Lung (tissue), 11 donors: ENCODE measurements at regions not wholly inside any gene's neighbourhood (a gene's known extent, or its start where the extent isn't known, plus 50 kb on each side); places are given as distances from the start of the nearest gene placed in this dataset.

Experiments
- ATAC-seq: fragments of 200-7000 bp; cut with Tn5 transposase; one replicate; pipeline ENCODE4 v1.9.1; 2020; ENCODE audit warnings: moderate number of reproducible peaks; ENCODE audit not compliant: insufficient read depth, low FRiP score
- DNase-seq, 3 donors: peaks; one replicate each; pipeline ENCODE4 v3.0.0-alpha.2; 2013 to 2017
- H3K27ac ChIP-seq, 2 donors: one replicate each; pipeline ENCODE4 v1.5.1; 2013; ENCODE audit warnings: mild to moderate bottlenecking in 2 of 2, moderate library complexity in 2 of 2, control low read depth in 1 of 2, inconsistent platforms in 1 of 2, low read depth in 1 of 2, low read length in 1 of 2
- H3K27me3 ChIP-seq, 3 donors: one replicate each; pipeline ENCODE4 v1.5.1; 2013; ENCODE audit warnings: low read length in 2 of 3; ENCODE audit not compliant: control insufficient read depth in 3 of 3, insufficient read depth in 3 of 3
- H3K36me3 ChIP-seq, 4 donors: one replicate each; pipeline ENCODE4 v1.5.1; 2013; ENCODE audit warnings: low read length in 4 of 4, mild to moderate bottlenecking in 1 of 4, moderate library complexity in 1 of 4; ENCODE audit not compliant: control insufficient read depth in 4 of 4, insufficient read depth in 4 of 4
- H3K4me1 ChIP-seq, 5 donors: one replicate each; pipeline ENCODE4 v1.5.1; 2013; ENCODE audit warnings: low read length in 5 of 5, mild to moderate bottlenecking in 2 of 5, moderate library complexity in 1 of 5; ENCODE audit not compliant: control insufficient read depth in 5 of 5, insufficient read depth in 5 of 5
- H3K4me3 ChIP-seq: one replicate; pipeline ENCODE4 v1.5.1; 2013; ENCODE audit warnings: mild to moderate bottlenecking, control low read depth, moderate library complexity
- H3K9ac ChIP-seq, 2 donors: one replicate each; pipeline ENCODE4 v1.5.1; 2013; ENCODE audit warnings: low read length in 2 of 2, control low read depth in 1 of 2; ENCODE audit not compliant: insufficient read depth in 1 of 2
- H3K9me3 ChIP-seq, 4 donors: one replicate each; pipeline ENCODE4 v1.5.1; 2013; ENCODE audit warnings: low read length in 3 of 4, mild to moderate bottlenecking in 1 of 4, moderate library complexity in 1 of 4; ENCODE audit not compliant: control insufficient read depth in 4 of 4, insufficient read depth in 3 of 4
- WGBS, 2 donors: extraction: QIAGEN DNeasy Blood & Tissue Kit; methylation state at CpG; one replicate each; pipeline ENCODE4 v1.1.7; 2013; 5-methylcytosine and 5-hydroxymethylcytosine counted together
- TF ChIP-seq, protein P1 (sequence below): IDR thresholded peaks from 2 replicates; pipeline ENCODE4 v1.5.1; 2012; ENCODE audit warnings: mild to moderate bottlenecking; ENCODE audit errors: control extremely low read depth, extremely low read depth
- donor health status: control.
- donor health status: control.
- donor health status: Bipolar disorder and iron deficiency.
- donor health status: healthy.
- donor health status: DM: yes; HTN: yes; CAD: no.

DNA sequence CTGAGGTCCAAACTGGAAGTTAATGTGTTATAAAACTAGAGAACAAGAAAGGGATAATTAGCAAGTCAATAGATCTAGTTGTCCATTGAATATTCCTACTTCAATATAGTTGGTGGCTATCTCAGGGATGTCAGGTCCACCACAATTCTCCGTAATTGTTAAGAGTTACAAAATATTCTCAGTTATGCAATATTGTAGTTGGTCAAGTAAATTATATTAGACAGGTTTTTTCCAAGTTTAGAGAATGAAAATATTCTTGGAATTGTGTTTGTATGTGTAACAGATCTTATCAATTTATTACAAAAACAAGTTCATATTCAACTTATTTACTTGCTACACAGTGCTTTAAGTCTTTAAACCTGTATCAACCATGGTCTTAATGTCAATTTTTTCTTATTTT, 547.4 kb downstream of the SPRY1 start:
- peaks cover 0 to 4% (median 0%) of the 10 kb centered on the region in 5 donors for H3K4me1 ChIP-seq
- H3K27ac ChIP-seq: no peak overlapping the region
- TF ChIP-seq, protein P1, sequence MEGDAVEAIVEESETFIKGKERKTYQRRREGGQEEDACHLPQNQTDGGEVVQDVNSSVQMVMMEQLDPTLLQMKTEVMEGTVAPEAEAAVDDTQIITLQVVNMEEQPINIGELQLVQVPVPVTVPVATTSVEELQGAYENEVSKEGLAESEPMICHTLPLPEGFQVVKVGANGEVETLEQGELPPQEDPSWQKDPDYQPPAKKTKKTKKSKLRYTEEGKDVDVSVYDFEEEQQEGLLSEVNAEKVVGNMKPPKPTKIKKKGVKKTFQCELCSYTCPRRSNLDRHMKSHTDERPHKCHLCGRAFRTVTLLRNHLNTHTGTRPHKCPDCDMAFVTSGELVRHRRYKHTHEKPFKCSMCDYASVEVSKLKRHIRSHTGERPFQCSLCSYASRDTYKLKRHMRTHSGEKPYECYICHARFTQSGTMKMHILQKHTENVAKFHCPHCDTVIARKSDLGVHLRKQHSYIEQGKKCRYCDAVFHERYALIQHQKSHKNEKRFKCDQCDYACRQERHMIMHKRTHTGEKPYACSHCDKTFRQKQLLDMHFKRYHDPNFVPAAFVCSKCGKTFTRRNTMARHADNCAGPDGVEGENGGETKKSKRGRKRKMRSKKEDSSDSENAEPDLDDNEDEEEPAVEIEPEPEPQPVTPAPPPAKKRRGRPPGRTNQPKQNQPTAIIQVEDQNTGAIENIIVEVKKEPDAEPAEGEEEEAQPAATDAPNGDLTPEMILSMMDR: no peak
- no peaks in the 10 kb centered on the region for H3K27me3 ChIP-seq
- no peak for DNase-seq
- H3K36me3 ChIP-seq: no peaks in the 10 kb centered on the region
- H3K9me3 ChIP-seq: peaks cover 0 to 3% (median 0%) of the 10 kb centered on the region in 4 donors
- H3K4me3 ChIP-seq: no peak overlapping the region
- no peak overlapping the region for H3K9ac ChIP-seq
- 76 to 77% methylated on average over 1 of the region's 1 CpG for WGBS, 2 donors
- no peak for ATAC-seq

DNA sequence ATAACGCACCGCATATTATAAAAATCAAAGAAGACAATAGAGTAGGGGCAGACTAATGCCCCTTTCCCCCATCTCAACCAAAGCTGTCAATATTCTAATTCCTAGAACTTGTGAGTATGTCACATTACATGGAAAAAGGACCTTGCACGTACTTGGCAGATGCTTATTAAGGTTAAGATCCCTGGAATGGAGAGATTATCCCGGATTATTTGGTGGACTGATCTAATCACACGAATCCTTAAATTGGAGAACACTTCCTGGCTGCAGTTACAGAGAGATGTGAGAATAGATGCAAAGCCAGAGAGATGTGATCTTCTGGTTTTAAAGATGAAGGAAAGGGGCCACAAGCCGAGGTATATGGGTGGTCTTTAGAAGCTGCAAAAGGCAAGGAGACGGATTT, 548.7 kb downstream of the SPRY1 start:
- DNase-seq (no peak), ATAC-seq (no peak)
- no peaks in the 10 kb centered on the region for H3K36me3 ChIP-seq
- H3K4me3 ChIP-seq: no peak overlapping the region
- H3K9me3 ChIP-seq: peaks cover 0 to 3% (median 0%) of the 10 kb centered on the region in 4 donors
- TF ChIP-seq, protein P1: no peak
- WGBS, 2 donors: 92 to 93% methylated on average over 7 of the region's 7 CpGs
- no peaks in the 10 kb centered on the region for H3K27me3 ChIP-seq
- H3K9ac ChIP-seq: no peak overlapping the region
- no peaks in the 10 kb centered on the region for H3K4me1 ChIP-seq
- H3K27ac ChIP-seq: no peak overlapping the region

DNA sequence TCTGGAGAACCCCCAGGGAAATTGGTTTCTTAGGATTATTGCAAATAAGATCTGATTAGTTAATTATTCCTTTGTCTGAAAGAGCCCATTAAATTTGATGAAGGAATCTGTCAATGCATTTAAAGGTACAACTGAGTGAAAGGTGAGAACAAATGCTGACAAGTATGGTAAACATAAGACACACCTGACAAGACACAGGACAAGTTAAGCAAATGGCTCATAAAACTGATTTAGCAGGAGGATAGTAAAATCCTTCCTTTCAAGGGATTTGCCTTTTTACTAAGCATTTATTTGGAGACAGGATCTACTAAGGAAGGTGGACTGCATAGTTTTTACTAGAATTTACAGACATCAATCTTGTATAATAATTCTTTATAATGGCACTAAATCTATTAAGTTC, 553.9 kb downstream of the SPRY1 start:
- H3K4me3 ChIP-seq: no peak overlapping the region
- peaks cover 0 to 6% (median 0%) of the 10 kb centered on the region in 5 donors for H3K4me1 ChIP-seq
- no peak overlapping the region for H3K9ac ChIP-seq
- H3K9me3 ChIP-seq: no peaks in the 10 kb centered on the region
- H3K27me3 ChIP-seq: no peaks in the 10 kb centered on the region
- TF ChIP-seq, protein P1: no peak
- H3K27ac ChIP-seq: no peak overlapping the region
- no peak for DNase-seq
- no peaks in the 10 kb centered on the region for H3K36me3 ChIP-seq
- ATAC-seq: no peak

DNA sequence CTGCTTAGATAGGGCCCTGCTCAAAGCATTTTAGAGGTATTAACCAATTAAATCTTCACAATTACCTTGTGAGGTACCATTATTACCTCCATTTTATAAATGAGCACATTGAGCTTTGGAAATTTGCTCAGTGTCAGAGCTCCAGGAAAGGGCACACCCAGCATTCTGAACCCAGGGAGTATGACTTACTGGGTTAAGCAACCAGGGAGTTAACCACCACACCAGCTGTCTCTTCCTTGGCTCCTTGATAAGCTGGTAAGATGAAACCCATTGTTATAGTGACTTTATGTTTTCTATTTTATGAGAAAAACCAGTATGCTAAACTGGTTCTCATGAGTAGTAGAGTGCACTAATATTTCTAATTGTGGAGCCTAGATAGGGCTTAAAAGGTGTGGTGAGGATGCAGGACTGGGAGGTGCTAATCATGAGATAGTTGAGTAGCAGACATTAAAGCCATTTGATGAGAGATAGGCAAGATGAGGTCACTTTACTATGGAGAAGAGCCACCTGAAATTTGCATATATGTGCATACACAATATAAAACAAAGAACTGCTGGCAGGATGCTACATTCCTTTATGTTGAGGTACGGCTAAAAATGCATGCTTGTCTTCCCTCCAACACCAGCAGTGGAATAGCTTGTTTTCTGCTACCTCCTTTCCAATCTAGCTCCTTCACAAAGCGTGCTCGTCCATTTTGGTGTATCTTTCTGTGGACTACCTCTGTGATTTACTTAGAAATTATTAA, 556.1 kb downstream of the SPRY1 start:
- Histone ChIP-seq H3K9ac (no peak overlapping the region), H3K4me1 (peaks cover 0 to 9% (median 0%) of the 10 kb centered on the region in 5 donors), H3K9me3 (peaks cover 0 to 4% (median 0%) of the 10 kb centered on the region in 4 donors), H3K4me3 (no peak overlapping the region), H3K36me3 (no peaks in the 10 kb centered on the region), H3K27ac (no peak overlapping the region), H3K27me3 (no peaks in the 10 kb centered on the region)
- DNase-seq (no peak), ATAC-seq (no peak)
- TF ChIP-seq, protein P1: no peak
- 61 to 71% methylated on average over 3 of the region's 3 CpGs for WGBS, 2 donors
